BLaER1 treated with 17β-estradiol and CSF1 and Interleukin-3, amounts not matched to agents 10 nM and 100 nM (cell line): ENCODE measurements at regions not wholly inside any gene's neighbourhood (a gene's known extent, or its start where the extent isn't known, plus 50 kb on each side); places are given as distances from the start of the nearest gene placed in this dataset.

ENCODE experiments used
- H3K27ac ChIP-seq, 11 experiments: shearing (Covaris generic); formaldehyde crosslinking; 2 replicates each; pipeline ENCODE4 v1.8.1; 2022
- H3K27me3 ChIP-seq, 11 experiments: shearing (Covaris generic); formaldehyde crosslinking; 2 replicates each; pipeline ENCODE4 v1.8.1; 2022
- H3K36me3 ChIP-seq, 11 experiments: shearing (Covaris generic); formaldehyde crosslinking; 2 replicates each; pipeline ENCODE4 v1.8.1; 2022
- H3K4me1 ChIP-seq, 10 experiments: shearing (Covaris generic); formaldehyde crosslinking; 2 replicates each; pipeline ENCODE4 v1.8.1; 2022
- H3K4me2 ChIP-seq, 11 experiments: shearing (Covaris generic); formaldehyde crosslinking; 2 replicates each; pipeline ENCODE4 v1.8.1; 2022
- H3K4me3 ChIP-seq, 10 experiments: shearing (Covaris generic); formaldehyde crosslinking; 2 replicates each; pipeline ENCODE4 v1.8.1; 2022
- H3K9ac ChIP-seq, 11 experiments: shearing (Covaris generic); formaldehyde crosslinking; 2 replicates each; pipeline ENCODE4 v1.8.1; 2022
- H3K9me3 ChIP-seq, 11 experiments: shearing (Covaris generic); formaldehyde crosslinking; replicated peaks in 1 of 11; 2 replicates each; pipeline ENCODE4 v1.8.1; 2022
- H4K20me1 ChIP-seq, 11 experiments: shearing (Covaris generic); formaldehyde crosslinking; 2 replicates each; pipeline ENCODE4 v1.8.1; 2022
- Cebpa-rat ChIP-seq, 11 experiments: shearing (Covaris generic); IDR thresholded peaks; 2 replicates each; pipeline ENCODE4 v1.8.1; 2022

DNA sequence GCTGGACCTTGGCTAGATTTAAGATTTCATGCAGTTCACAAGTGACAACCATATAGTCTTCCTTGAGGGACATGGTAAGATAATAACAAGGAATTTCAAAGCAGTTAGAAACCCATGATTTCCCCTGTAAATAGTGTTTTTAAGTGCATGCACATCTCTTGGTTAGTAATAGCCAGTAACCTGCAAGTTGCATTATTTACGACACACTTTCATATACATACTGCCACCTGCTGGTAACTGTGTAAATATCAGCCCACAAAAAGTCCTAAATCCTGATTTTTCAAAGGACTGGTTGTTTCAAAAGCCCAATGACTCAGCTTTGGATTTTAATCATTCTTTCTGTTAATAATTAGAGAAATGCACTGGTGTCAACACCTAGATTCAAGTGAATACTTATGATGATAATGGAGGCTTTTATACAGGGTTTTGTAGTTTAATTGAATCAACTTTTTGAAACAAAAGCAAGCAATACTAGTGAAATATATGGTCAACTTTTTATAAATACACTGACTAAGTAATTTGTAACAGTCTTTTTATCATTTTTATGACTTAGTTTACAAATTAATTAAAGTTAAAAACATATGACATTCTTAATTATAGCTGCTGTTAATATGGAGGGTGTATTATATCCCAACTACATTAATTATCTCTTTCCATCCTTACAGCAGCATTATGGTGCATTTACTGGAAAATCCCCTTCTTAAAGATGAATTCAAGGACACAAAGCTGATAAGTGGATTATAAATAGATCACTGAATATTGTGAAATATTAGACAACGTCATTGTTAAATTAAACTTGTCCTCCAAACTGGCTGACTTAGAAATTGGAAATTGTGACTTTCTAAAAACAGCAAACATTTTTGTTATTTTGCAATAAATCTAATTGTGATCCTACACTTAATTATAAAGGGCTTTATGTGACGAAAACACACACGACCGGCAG lies 367.7 kb upstream of the SEMA3D start:
- H3K9me3 ChIP-seq: no peaks in the 10 kb centered on the region
- no peak overlapping the region for H3K4me2 ChIP-seq
- TF ChIP-seq Cebpa-rat (IDR thresholded peaks at IDR 0.05): no peak
- H3K27ac ChIP-seq: no peak overlapping the region
- H4K20me1 ChIP-seq: no peaks in the 10 kb centered on the region
- no peak overlapping the region for H3K9ac ChIP-seq
- no peaks in the 10 kb centered on the region for H3K36me3 ChIP-seq
- H3K27me3 ChIP-seq: no peaks in the 10 kb centered on the region
- peaks cover 0 to 42% (median 0%) of the 10 kb centered on the region in 10 experiments; a peak in 4 of 20 replicates for H3K4me1 ChIP-seq
- no peak overlapping the region for H3K4me3 ChIP-seq

DNA sequence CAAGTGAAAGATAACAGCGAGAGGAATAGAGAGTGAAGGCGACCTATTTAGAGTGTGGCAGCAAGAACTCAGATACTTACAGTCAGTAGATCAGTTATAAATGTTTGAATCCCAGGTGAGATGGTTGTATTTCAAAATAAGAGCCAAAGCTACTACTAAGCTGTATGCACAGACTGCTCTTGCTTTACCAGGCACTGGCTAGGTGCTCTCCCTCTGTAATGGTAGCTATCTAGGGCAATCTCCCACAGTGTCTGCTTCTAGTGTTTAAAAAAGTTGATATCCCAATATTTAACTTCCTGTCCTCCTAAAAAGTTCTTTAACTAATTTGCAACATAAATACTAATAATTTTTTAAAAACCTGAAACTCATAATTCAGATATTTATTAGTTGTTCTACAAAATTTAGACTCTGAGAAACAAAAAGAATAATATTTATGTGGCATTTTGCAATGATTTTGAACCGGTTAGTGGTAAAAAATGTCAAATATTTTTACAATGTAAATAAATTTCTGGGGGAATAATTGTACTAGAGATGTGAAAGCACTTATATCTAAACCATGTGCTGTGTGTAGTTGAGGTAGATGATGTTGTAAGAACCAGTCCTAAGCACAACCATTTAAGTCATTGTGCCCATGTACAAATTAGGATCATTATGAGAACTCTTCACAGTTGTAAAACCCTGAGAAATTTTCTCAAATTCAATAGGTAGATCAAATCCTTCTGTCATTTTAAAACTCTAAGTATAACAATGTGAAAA lies 349.3 kb upstream of the SEMA3D start:
- Histone ChIP-seq H3K36me3 (no peaks in the 10 kb centered on the region), H3K27me3 (no peaks in the 10 kb centered on the region), H3K9me3 (no peaks in the 10 kb centered on the region), H3K4me3 (no peak overlapping the region), H4K20me1 (no peaks in the 10 kb centered on the region; a peak in 1 of 22 replicates), H3K9ac (no peak overlapping the region), H3K4me2 (no peak overlapping the region), H3K4me1 (no peaks in the 10 kb centered on the region), H3K27ac (no peak overlapping the region)
- no peak for TF ChIP-seq Cebpa-rat (IDR thresholded peaks at IDR 0.05)

GRCh38 chr7:85529831-85530230 lies 343.0 kb upstream of the SEMA3D start:
- Histone ChIP-seq H3K27ac (no peak overlapping the region), H3K4me3 (no peak overlapping the region), H3K4me1 (peaks cover 0 to 5% (median 0%) of the 10 kb centered on the region in 10 experiments; a peak in 1 of 20 replicates), H4K20me1 (no peaks in the 10 kb centered on the region; a peak in 1 of 22 replicates), H3K27me3 (no peaks in the 10 kb centered on the region), H3K9me3 (no peaks in the 10 kb centered on the region), H3K36me3 (no peaks in the 10 kb centered on the region), H3K9ac (no peak overlapping the region), H3K4me2 (0 out of 22 replicates have a peak overlapping the region, but pooled peaks of 1 of the 11 experiments have one; percentile 16)
- no peak for TF ChIP-seq Cebpa-rat (IDR thresholded peaks at IDR 0.05)

GRCh38 chr7:85529201-85529600 lies 342.3 kb upstream of the SEMA3D start:
- Histone ChIP-seq H3K4me1 (peaks cover 0 to 5% (median 0%) of the 10 kb centered on the region in 10 experiments; a peak in 1 of 20 replicates), H3K27ac (no peak overlapping the region), H3K4me2 (no peak overlapping the region), H3K9ac (no peak overlapping the region), H3K9me3 (no peaks in the 10 kb centered on the region), H3K36me3 (no peaks in the 10 kb centered on the region), H3K27me3 (no peaks in the 10 kb centered on the region), H3K4me3 (no peak overlapping the region), H4K20me1 (no peaks in the 10 kb centered on the region)
- no peak for TF ChIP-seq Cebpa-rat (IDR thresholded peaks at IDR 0.05)

- H3K36me3 ChIP-seq: no peaks in the 10 kb centered on the region
- no peaks in the 10 kb centered on the region for H3K9me3 ChIP-seq
- no peak overlapping the region for H3K27ac ChIP-seq
- H3K9ac ChIP-seq: no peak overlapping the region
- no peaks in the 10 kb centered on the region for H4K20me1 ChIP-seq
- no peaks in the 10 kb centered on the region for H3K27me3 ChIP-seq
- no peak for TF ChIP-seq Cebpa-rat (IDR thresholded peaks at IDR 0.05)
- no peak overlapping the region for H3K4me2 ChIP-seq
- H3K4me3 ChIP-seq: no peak overlapping the region
- H3K4me1 ChIP-seq: peaks cover 0 to 5% (median 0%) of the 10 kb centered on the region in 10 experiments; a peak in 1 of 20 replicates
These were observed 341.7 kb upstream of the SEMA3D start for GRCh38 chr7:85528581-85528980.

- H3K27me3 ChIP-seq: no peaks in the 10 kb centered on the region
- H3K27ac ChIP-seq: no peak overlapping the region
- H3K4me3 ChIP-seq: no peak overlapping the region
- H4K20me1 ChIP-seq: no peaks in the 10 kb centered on the region
- H3K9ac ChIP-seq: no peak overlapping the region
- H3K9me3 ChIP-seq: no peaks in the 10 kb centered on the region
- H3K4me1 ChIP-seq: peaks cover 0 to 5% (median 0%) of the 10 kb centered on the region in 10 experiments; a peak in 1 of 20 replicates
- H3K36me3 ChIP-seq: no peaks in the 10 kb centered on the region
- no peak overlapping the region for H3K4me2 ChIP-seq
- TF ChIP-seq Cebpa-rat (IDR thresholded peaks at IDR 0.05): no peak
These were observed 338.8 kb upstream of the SEMA3D start for GRCh38 chr7:85525676-85526075.

DNA sequence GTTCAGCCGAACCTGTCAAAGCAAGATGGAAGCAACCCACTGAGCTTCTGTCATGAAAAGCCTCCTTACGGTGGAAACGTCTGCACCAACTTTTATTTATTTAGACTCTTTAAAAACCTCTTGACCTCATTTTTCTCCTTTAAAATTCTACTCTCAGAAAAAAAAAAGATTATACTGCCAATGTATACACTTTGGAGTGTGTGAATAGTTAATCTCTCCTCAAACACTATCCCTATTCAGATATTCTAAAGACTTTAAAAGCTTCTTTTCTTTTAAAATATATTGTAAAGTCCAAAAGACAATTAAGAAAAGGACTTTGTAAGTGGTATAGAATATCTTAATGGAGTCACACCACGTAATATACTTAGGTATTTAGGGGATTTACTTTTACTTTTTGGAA lies 335.2 kb upstream of the SEMA3D start:
- H4K20me1 ChIP-seq: no peaks in the 10 kb centered on the region
- no peak overlapping the region for H3K9ac ChIP-seq
- H3K27me3 ChIP-seq: no peaks in the 10 kb centered on the region
- TF ChIP-seq Cebpa-rat (IDR thresholded peaks at IDR 0.05): no peak
- H3K36me3 ChIP-seq: no peaks in the 10 kb centered on the region
- no peaks in the 10 kb centered on the region for H3K9me3 ChIP-seq
- H3K4me2 ChIP-seq: no peak overlapping the region
- H3K4me3 ChIP-seq: no peak overlapping the region
- peaks cover 0 to 5% (median 0%) of the 10 kb centered on the region in 10 experiments; a peak in 1 of 20 replicates for H3K4me1 ChIP-seq
- no peak overlapping the region for H3K27ac ChIP-seq

DNA sequence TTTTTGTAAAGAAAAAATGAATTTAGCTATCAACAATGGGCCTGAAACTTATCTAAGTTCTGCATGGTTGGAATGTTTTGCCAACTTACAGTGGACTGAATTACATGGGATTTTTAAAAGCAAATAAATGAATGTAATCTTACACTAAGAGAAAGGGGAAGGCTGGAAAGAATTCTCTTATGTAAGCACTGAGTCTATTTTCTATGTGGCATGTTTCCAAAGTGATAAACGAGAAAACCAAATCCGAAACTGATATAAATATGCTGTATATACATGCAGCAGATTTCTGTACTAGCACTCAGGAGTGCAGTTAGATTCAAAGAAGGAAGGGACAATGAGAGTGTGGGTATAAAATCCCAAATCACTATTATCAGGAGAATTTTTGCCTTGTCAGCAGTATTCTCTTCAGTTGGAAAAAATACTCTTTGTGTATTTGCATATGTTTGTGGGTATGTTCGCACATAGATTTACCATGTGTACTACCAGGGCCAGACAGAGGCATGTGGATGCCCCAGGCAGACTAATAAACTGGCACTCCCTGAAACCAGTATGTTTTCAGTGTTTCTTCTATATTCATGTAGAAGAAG lies 334.3 kb upstream of the SEMA3D start:
- Histone ChIP-seq H3K4me1 (peaks cover 0 to 4% (median 0%) of the 10 kb centered on the region in 10 experiments; a peak in 1 of 20 replicates), H3K4me2 (no peak overlapping the region), H3K9ac (no peak overlapping the region), H3K27me3 (no peaks in the 10 kb centered on the region), H3K9me3 (no peaks in the 10 kb centered on the region), H3K27ac (no peak overlapping the region), H4K20me1 (no peaks in the 10 kb centered on the region), H3K36me3 (no peaks in the 10 kb centered on the region), H3K4me3 (no peak overlapping the region)
- no peak for TF ChIP-seq Cebpa-rat (IDR thresholded peaks at IDR 0.05)

- Histone ChIP-seq H3K4me3 (no peak overlapping the region), H3K9me3 (no peaks in the 10 kb centered on the region), H3K27me3 (no peaks in the 10 kb centered on the region), H4K20me1 (no peaks in the 10 kb centered on the region), H3K4me1 (no peaks in the 10 kb centered on the region), H3K27ac (no peak overlapping the region), H3K36me3 (no peaks in the 10 kb centered on the region), H3K4me2 (no peak overlapping the region), H3K9ac (no peak overlapping the region)
- TF ChIP-seq Cebpa-rat (IDR thresholded peaks at IDR 0.05): no peak
These were observed 333.3 kb upstream of the SEMA3D start for GRCh38 chr7:85520175-85520574.
